OCI-LY7 (cell line): ENCODE measurements at regions not wholly inside any gene's neighbourhood (a gene's known extent, or its start where the extent isn't known, plus 50 kb on each side); places are given as distances from the start of the nearest gene placed in this dataset.
"Not testable (repeated sequence)": the region's sequence is repeated elsewhere in the genome, so short reads cannot be mapped to it uniquely, and the experiment has no call there.

ENCODE experiments used
- BruUV-seq: library from RNA; stranded (reverse); fragments of 400-500 nt; replicated peaks from 2 replicates; lab custom pipeline; 2021; lab: Mats Ljungman, UMichigan
- CTCF ChIA-PET: fragments of 300-600 bp; sonication (Branson Sonifier 250); formaldehyde crosslinking; loops from one replicate; lab custom pipeline; 2022; ENCODE audit warnings: antibody characterized with exemption; ENCODE audit not compliant: unreplicated experiment; lab: Charles Lee
- POLR2A ChIA-PET: fragments of 300-600 bp; sonication (Branson Sonifier 250); formaldehyde crosslinking; loops from one replicate; lab custom pipeline; 2022; ENCODE audit warnings: antibody characterized with exemption; lab: Charles Lee
- DNase-seq: peaks from one replicate; pipeline ENCODE4 v3.0.0-alpha.2; 2015; ENCODE audit warnings: low spot score
- H2AFZ ChIP-seq: fragments of 200-600 bp; sonication (generic), shearing (Covaris generic); 2 replicates; pipeline ENCODE4 v1.6.1; 2014; ENCODE audit warnings: mild to moderate bottlenecking, antibody characterized with exemption, low read length, moderate library complexity
- H3K27ac ChIP-seq: fragments of 200-600 bp; sonication (generic); 2 replicates; pipeline ENCODE4 v1.5.1; 2014; ENCODE audit warnings: mixed run types, low read depth, mild to moderate bottlenecking, moderate library complexity, low read length, inconsistent platforms; ENCODE audit not compliant: poor library complexity, severe bottlenecking
- H3K36me3 ChIP-seq: fragments of 200-600 bp; sonication (generic); 2 replicates; pipeline ENCODE4 v1.6.1; 2014; ENCODE audit warnings: mild to moderate bottlenecking, antibody characterized with exemption, low read length, moderate library complexity, mixed read lengths; ENCODE audit not compliant: insufficient read depth
- H3K4me1 ChIP-seq: fragments of 200-600 bp; sonication (generic); 2 replicates; pipeline ENCODE4 v1.5.1; 2014; ENCODE audit warnings: mild to moderate bottlenecking, low read length; ENCODE audit not compliant: insufficient read depth, poor library complexity, severe bottlenecking
- H3K4me2 ChIP-seq: fragments of 200-600 bp; sonication (generic); 2 replicates; pipeline ENCODE4 v1.6.1; 2014; ENCODE audit warnings: mild to moderate bottlenecking, low read length
- H3K4me3 ChIP-seq: fragments of 200-600 bp; sonication (generic); 2 replicates; pipeline ENCODE4 v1.5.1; 2014; ENCODE audit warnings: mild to moderate bottlenecking, low read depth, low read length; ENCODE audit not compliant: poor library complexity, severe bottlenecking
- H3K79me2 ChIP-seq: fragments of 200-600 bp; sonication (generic); 2 replicates; pipeline ENCODE4 v1.6.1; 2016; ENCODE audit warnings: low read depth, mild to moderate bottlenecking, low read length, moderate library complexity, mixed read lengths; ENCODE audit not compliant: insufficient read depth
- H3K9me2 ChIP-seq: fragments of 200-600 bp; sonication (generic); 2 replicates; pipeline ENCODE4 v1.6.1; 2016; ENCODE audit warnings: mild to moderate bottlenecking, low read length, mixed read lengths; ENCODE audit not compliant: insufficient read depth
- H3K9me3 ChIP-seq: fragments of 200-600 bp; sonication (generic); 2 replicates; pipeline ENCODE4 v1.6.1; 2014; ENCODE audit warnings: mild to moderate bottlenecking, mixed run types, low read length, mixed read lengths
- H4K20me1 ChIP-seq: fragments of 200-600 bp; sonication (generic); 2 replicates; pipeline ENCODE4 v1.6.1; 2014; ENCODE audit warnings: mild to moderate bottlenecking, antibody characterized with exemption, low read length, moderate library complexity, mixed read lengths; ENCODE audit not compliant: insufficient read depth
- EZH2phosphoT487 ChIP-seq: fragments of 200-600 bp; sonication (generic); IDR thresholded peaks from 2 replicates; pipeline ENCODE4 v1.6.1; 2018; ENCODE audit warnings: low read depth, borderline replicate concordance, mild to moderate bottlenecking, mixed run types, antibody characterized with exemption, low read length, moderate library complexity, mixed read lengths
- intact Hi-C: fragments of 100-400 bp; cut with micrococcal nuclease; formaldehyde crosslinking; loops from one replicate; pipeline ENCODE4 v1.10.0; 2022; ENCODE audit not compliant: unreplicated experiment
- TF ChIP-seq, protein P1 (sequence below): fragments of 200-600 bp; sonication (generic); conservative IDR thresholded peaks from 2 replicates; pipeline ENCODE4 v1.5.1; 2014; ENCODE audit warnings: mild to moderate bottlenecking, antibody characterized with exemption, low read length, moderate library complexity, mixed read lengths

DNA sequence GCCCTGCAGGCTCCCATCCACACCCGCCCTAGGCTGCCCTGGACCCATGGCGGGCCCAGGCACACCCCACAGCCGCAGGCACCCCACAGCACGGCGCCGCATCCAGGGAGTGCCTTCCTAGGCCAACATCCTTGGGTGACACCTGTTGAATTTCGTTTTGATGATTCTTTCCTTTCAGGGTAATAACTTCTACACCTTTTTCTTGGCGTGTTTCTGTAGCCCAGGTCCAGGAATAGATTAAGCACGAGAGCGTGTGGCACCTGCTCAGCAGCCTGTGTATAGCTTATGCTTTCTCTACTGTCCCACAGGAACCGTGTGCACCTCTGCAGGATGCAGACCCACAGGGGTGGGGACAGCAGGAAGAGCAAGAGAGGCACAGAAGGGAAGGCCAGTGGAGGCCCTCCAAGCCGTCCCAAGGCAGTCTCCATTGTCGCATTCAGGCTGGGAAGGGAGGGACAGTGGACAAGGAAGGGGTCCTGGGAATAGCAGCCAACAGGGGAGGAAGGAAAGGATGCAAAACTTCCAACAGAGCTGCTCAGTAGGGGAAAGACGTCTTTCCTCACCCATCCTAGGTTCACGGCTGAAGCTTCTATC lies 118.1 kb upstream of the AFDN start:
- H3K9me2 ChIP-seq = no peaks in the 10 kb centered on the region
- ChIA-PET POLR2A (interaction anchor here (2.5 kb wide), 1 partner anchor 9 kb away, joined by 9 read pairs; no protein-coding TSS in a partner anchor), CTCF (no interaction called here)
- DNase-seq = no peak
- H3K79me2 ChIP-seq = no peaks in the 10 kb centered on the region
- no TSS peak for BruUV-seq
- no peak overlapping the region for H2AFZ ChIP-seq
- H3K36me3 ChIP-seq = no peaks in the 10 kb centered on the region
- intact Hi-C loops = no loop called here
- no peak overlapping the region for H3K27ac ChIP-seq
- no peaks in the 10 kb centered on the region for H4K20me1 ChIP-seq
- peaks cover 5% of the 10 kb centered on the region for H3K4me1 ChIP-seq
- no peaks in the 10 kb centered on the region for H3K9me3 ChIP-seq
- TF ChIP-seq, protein P1, sequence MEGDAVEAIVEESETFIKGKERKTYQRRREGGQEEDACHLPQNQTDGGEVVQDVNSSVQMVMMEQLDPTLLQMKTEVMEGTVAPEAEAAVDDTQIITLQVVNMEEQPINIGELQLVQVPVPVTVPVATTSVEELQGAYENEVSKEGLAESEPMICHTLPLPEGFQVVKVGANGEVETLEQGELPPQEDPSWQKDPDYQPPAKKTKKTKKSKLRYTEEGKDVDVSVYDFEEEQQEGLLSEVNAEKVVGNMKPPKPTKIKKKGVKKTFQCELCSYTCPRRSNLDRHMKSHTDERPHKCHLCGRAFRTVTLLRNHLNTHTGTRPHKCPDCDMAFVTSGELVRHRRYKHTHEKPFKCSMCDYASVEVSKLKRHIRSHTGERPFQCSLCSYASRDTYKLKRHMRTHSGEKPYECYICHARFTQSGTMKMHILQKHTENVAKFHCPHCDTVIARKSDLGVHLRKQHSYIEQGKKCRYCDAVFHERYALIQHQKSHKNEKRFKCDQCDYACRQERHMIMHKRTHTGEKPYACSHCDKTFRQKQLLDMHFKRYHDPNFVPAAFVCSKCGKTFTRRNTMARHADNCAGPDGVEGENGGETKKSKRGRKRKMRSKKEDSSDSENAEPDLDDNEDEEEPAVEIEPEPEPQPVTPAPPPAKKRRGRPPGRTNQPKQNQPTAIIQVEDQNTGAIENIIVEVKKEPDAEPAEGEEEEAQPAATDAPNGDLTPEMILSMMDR = no peak
- TF ChIP-seq EZH2phosphoT487 = no peak
- H3K4me2 ChIP-seq = no peak overlapping the region
- H3K4me3 ChIP-seq = no peak overlapping the region

DNA sequence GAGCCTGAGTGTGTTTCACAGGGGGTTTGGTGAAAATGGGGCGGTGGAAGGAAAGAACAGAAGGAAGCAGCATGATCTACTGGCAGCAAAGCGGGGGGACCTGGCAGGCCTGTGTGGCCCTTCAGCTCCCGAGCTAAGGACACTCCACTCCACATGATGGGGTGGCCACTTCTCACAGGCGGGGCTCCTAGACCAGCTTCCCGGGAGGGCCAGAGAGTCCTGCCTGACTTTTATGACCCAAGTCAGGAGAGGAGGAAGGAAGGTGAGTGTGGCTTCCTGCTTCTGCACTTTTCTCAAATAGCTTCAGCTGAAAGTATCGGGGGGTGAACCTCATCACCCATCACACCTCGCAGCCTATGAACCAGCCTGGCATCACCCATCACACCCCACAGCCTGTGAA lies 117.5 kb upstream of the AFDN start:
- no peak for TF ChIP-seq EZH2phosphoT487
- TF ChIP-seq, protein P1 = no peak
- CTCF ChIA-PET = no interaction called here
- H4K20me1 ChIP-seq = no peaks in the 10 kb centered on the region
- DNase-seq = no peak
- no peaks in the 10 kb centered on the region for H3K9me3 ChIP-seq
- H2AFZ ChIP-seq = no peak overlapping the region
- H3K27ac ChIP-seq = no peak overlapping the region
- no peaks in the 10 kb centered on the region for H3K9me2 ChIP-seq
- POLR2A ChIA-PET = interaction anchor here (2.5 kb wide), 1 partner anchor 10 kb away, joined by 9 read pairs; no protein-coding TSS in a partner anchor
- BruUV-seq = no TSS peak
- H3K4me3 ChIP-seq = no peak overlapping the region
- no peaks in the 10 kb centered on the region for H3K79me2 ChIP-seq
- no peaks in the 10 kb centered on the region for H3K36me3 ChIP-seq
- intact Hi-C loops = no loop called here
- no peak overlapping the region for H3K4me2 ChIP-seq
- peaks cover 5% of the 10 kb centered on the region for H3K4me1 ChIP-seq

DNA sequence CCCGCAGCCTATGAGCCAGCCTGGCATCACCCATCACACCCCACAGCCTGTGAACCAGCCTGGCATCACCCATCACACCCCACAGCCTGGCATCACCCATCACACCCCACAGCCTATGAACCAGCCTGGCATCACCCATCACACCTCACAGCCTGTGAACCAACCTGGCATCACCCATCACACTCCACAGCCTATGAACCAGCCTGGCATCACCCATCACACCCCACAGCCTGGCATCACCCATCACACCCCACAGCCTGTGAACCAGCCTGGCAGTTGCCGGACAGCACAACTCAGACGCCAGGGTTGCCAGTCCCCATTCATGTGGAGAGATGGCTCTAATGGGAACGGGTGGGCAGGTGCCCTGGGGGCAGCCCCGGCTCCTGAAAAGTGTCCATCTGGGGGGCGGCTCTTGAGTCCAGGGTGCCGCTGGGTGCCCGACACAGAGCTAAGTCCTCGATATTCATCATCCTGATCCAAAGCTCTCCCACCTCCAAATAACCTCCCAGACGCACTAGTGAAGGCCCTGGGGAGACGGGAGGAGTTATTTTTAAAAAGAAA lies 116.9 kb upstream of the AFDN start:
- H3K27ac ChIP-seq, DNase-seq, H3K9me3 ChIP-seq, H3K4me2 ChIP-seq, H4K20me1 ChIP-seq, H3K9me2 ChIP-seq, H3K4me1 ChIP-seq, intact Hi-C loops, H3K4me3 ChIP-seq, H3K36me3 ChIP-seq, CTCF ChIA-PET, H2AFZ ChIP-seq, H3K79me2 ChIP-seq, BruUV-seq: not testable (repeated sequence)
- POLR2A ChIA-PET = interaction anchor here (2.5 kb wide), 1 partner anchor 10 kb away, joined by 9 read pairs; no protein-coding TSS in a partner anchor
